ENCODE measurements at regions not wholly inside any gene's neighbourhood (a gene's known extent, or its start where the extent isn't known, plus 50 kb on each side); places are given as distances from the start of the nearest gene placed in this dataset.

DNA sequence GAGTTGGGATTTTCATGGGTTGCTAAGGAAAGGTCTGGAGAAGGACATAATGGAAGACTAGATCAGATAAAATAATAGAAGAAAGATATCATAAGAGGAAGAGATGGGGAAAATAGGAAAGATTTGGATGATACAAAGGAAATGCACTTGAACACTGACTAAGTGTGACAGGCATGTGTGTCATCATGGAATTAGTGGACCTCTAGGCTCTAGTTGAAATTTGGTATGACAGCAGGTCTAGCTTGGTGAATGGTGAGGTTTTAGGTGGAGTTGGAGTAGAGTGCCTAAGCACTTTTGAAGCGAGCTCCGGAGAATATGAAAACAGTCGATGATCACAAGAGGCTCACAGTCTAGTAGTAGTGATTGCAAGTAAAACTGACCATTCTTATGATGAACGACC lies 73.0 kb upstream of the PTGS2 start:
- TF ChIP-seq, protein P1, sequence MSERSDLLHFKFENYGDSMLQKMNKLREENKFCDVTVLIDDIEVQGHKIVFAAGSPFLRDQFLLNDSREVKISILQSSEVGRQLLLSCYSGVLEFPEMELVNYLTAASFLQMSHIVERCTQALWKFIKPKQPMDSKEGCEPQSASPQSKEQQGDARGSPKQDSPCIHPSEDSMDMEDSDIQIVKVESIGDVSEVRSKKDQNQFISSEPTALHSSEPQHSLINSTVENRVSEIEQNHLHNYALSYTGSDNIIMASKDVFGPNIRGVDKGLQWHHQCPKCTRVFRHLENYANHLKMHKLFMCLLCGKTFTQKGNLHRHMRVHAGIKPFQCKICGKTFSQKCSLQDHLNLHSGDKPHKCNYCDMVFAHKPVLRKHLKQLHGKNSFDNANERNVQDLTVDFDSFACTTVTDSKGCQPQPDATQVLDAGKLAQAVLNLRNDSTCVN (tag by site-specific recombination; optimal IDR thresholded peaks at IDR 0.05), result no peak
- TF ChIP-seq, protein P2, sequence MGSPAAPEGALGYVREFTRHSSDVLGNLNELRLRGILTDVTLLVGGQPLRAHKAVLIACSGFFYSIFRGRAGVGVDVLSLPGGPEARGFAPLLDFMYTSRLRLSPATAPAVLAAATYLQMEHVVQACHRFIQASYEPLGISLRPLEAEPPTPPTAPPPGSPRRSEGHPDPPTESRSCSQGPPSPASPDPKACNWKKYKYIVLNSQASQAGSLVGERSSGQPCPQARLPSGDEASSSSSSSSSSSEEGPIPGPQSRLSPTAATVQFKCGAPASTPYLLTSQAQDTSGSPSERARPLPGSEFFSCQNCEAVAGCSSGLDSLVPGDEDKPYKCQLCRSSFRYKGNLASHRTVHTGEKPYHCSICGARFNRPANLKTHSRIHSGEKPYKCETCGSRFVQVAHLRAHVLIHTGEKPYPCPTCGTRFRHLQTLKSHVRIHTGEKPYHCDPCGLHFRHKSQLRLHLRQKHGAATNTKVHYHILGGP (tag by site-specific recombination; IDR thresholded peaks at IDR 0.05), result no peak
- TF ChIP-seq, protein P3, sequence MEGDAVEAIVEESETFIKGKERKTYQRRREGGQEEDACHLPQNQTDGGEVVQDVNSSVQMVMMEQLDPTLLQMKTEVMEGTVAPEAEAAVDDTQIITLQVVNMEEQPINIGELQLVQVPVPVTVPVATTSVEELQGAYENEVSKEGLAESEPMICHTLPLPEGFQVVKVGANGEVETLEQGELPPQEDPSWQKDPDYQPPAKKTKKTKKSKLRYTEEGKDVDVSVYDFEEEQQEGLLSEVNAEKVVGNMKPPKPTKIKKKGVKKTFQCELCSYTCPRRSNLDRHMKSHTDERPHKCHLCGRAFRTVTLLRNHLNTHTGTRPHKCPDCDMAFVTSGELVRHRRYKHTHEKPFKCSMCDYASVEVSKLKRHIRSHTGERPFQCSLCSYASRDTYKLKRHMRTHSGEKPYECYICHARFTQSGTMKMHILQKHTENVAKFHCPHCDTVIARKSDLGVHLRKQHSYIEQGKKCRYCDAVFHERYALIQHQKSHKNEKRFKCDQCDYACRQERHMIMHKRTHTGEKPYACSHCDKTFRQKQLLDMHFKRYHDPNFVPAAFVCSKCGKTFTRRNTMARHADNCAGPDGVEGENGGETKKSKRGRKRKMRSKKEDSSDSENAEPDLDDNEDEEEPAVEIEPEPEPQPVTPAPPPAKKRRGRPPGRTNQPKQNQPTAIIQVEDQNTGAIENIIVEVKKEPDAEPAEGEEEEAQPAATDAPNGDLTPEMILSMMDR (tag by site-specific recombination; IDR thresholded peaks at IDR 0.05), result no peak
